GM18867 (cell line): ENCODE measurements at regions not wholly inside any gene's neighbourhood (a gene's known extent, or its start where the extent isn't known, plus 50 kb on each side); places are given as distances from the start of the nearest gene placed in this dataset.

Source experiments
- ATAC-seq: cut with Tn5 transposase; IDR thresholded peaks from one replicate; pipeline ENCODE4 v1.9.1; 2021; ENCODE audit warnings: mild to moderate bottlenecking, moderate library complexity; ENCODE audit not compliant: unreplicated experiment

GRCh38 chr4:43243433-43244116 is 351.1 kb downstream of the GRXCR1 start:
- ATAC-seq = no peak

GRCh38 chr4:43244688-43245382 is 352.3 kb downstream of the GRXCR1 start:
- peak; percentile 99 for ATAC-seq

GRCh38 chr4:43251841-43252240 is 359.3 kb downstream of the GRXCR1 start:
- ATAC-seq = no peak

- no peak for ATAC-seq
Observed at GRCh38 chr4:43253541-43253940, 361.0 kb downstream of the GRXCR1 start.

- no peak for ATAC-seq
Observed at GRCh38 chr4:43264730-43265129, 372.2 kb downstream of the GRXCR1 start.

- no peak for ATAC-seq
Observed at GRCh38 chr4:43271946-43272345, 379.4 kb downstream of the GRXCR1 start.

GRCh38 chr4:43274376-43274775 is 381.9 kb downstream of the GRXCR1 start:
- no peak for ATAC-seq

GRCh38 chr4:43275779-43276178 is 383.3 kb downstream of the GRXCR1 start:
- no peak for ATAC-seq

GRCh38 chr4:43276321-43276720 is 383.8 kb downstream of the GRXCR1 start:
- ATAC-seq = no peak

- no peak for ATAC-seq
Observed at GRCh38 chr4:43277003-43277402, 384.5 kb downstream of the GRXCR1 start.

- no peak for ATAC-seq
Observed at GRCh38 chr4:43282534-43282933, 390.0 kb downstream of the GRXCR1 start.

GRCh38 chr4:43286137-43286536 is 393.6 kb downstream of the GRXCR1 start:
- ATAC-seq = no peak

GRCh38 chr4:43296946-43297528 is 404.5 kb downstream of the GRXCR1 start:
- ATAC-seq = no peak

- ATAC-seq = no peak
Observed at GRCh38 chr4:43316813-43317212, 424.3 kb downstream of the GRXCR1 start.

GRCh38 chr4:43325220-43325967 is 432.9 kb downstream of the GRXCR1 start:
- ATAC-seq = no peak

GRCh38 chr4:43330288-43330687 is 437.8 kb downstream of the GRXCR1 start:
- ATAC-seq = no peak

GRCh38 chr4:43331226-43332051 is 438.9 kb downstream of the GRXCR1 start:
- ATAC-seq = no peak

GRCh38 chr4:43332052-43332425 is 439.5 kb downstream of the GRXCR1 start:
- no peak for ATAC-seq

GRCh38 chr4:43337707-43338106 is 445.2 kb downstream of the GRXCR1 start:
- no peak for ATAC-seq

- no peak for ATAC-seq
Observed at GRCh38 chr4:43339435-43339834, 446.9 kb downstream of the GRXCR1 start.

- ATAC-seq = no peak
Observed at GRCh38 chr4:43341741-43342140, 449.2 kb downstream of the GRXCR1 start.
